Fibroblast of lung (primary cell): ENCODE measurements at regions not wholly inside any gene's neighbourhood (a gene's known extent, or its start where the extent isn't known, plus 50 kb on each side); places are given as distances from the start of the nearest gene placed in this dataset.

Experiments used
- DNase-seq, 2 donors: peaks; one replicate each; pipeline versions ENCODE4 v3.0.0 to v3.0.0-alpha.2; 2010; ENCODE audit warnings: low read depth in 2 of 2
- H2AFZ ChIP-seq: 2 replicates; pipeline ENCODE4 v1.5.1; 2012; ENCODE audit warnings: low read length, control low read depth, inconsistent platforms
- H3K27ac ChIP-seq: 2 replicates; pipeline ENCODE4 v1.5.1; 2011; ENCODE audit warnings: low read length, control low read depth; ENCODE audit not compliant: insufficient read depth
- H3K27me3 ChIP-seq: 2 replicates; pipeline ENCODE4 v1.5.1; 2011; ENCODE audit warnings: mild to moderate bottlenecking, low read length; ENCODE audit not compliant: control insufficient read depth, insufficient read depth
- H3K36me3 ChIP-seq: 2 replicates; pipeline ENCODE4 v1.5.1; 2011; ENCODE audit warnings: low read length; ENCODE audit not compliant: control insufficient read depth, insufficient read depth
- H3K4me1 ChIP-seq: 2 replicates; pipeline ENCODE4 v1.5.1; 2011; ENCODE audit warnings: low read length; ENCODE audit not compliant: control insufficient read depth, insufficient read depth; ENCODE audit errors: extremely low read depth
- H3K4me2 ChIP-seq: 2 replicates; pipeline ENCODE4 v1.5.1; 2011; ENCODE audit warnings: low read length, control low read depth; ENCODE audit not compliant: insufficient read depth; ENCODE audit errors: extremely low read depth
- H3K4me3 ChIP-seq, 4 experiments: fragments of 200-600 bp in 1 of 4; sonication (generic) in 1 of 4; replicated peaks in 1 of 4; 2 replicates each; pipeline ENCODE4 v1.5.1; 2011 to 2016; ENCODE audit warnings: low read length in 4 of 4, low read depth in 3 of 4, mild to moderate bottlenecking in 3 of 4, control low read depth in 2 of 4, inconsistent platforms in 1 of 4, mixed read lengths in 1 of 4; ENCODE audit not compliant: insufficient read depth in 1 of 4; ENCODE audit errors: control extremely low read depth in 1 of 4
- H3K79me2 ChIP-seq: 2 replicates; pipeline ENCODE4 v1.5.1; 2012; ENCODE audit warnings: mild to moderate bottlenecking, low read length, inconsistent platforms; ENCODE audit not compliant: control insufficient read depth, insufficient read depth
- H3K9ac ChIP-seq: 2 replicates; pipeline ENCODE4 v1.5.1; 2011; ENCODE audit warnings: mild to moderate bottlenecking, low read length, control low read depth; ENCODE audit not compliant: insufficient read depth
- H3K9me3 ChIP-seq: 2 replicates; pipeline ENCODE4 v1.5.1; 2012; ENCODE audit warnings: low read depth, low read length; ENCODE audit not compliant: control insufficient read depth, insufficient read depth
- H4K20me1 ChIP-seq: 2 replicates; pipeline ENCODE4 v1.5.1; 2011; ENCODE audit warnings: low read length; ENCODE audit not compliant: control insufficient read depth, insufficient read depth; ENCODE audit errors: extremely low read depth
- CTCF ChIP-seq, 2 donors: IDR thresholded peaks in 1 of 2; conservative IDR thresholded peaks in 1 of 2; 1 replicate in 1 of 2; 2 replicates in 1 of 2; pipeline ENCODE4 v1.5.1; 2011 to 2012; ENCODE audit warnings: low read length in 2 of 2, control low read depth in 1 of 2, inconsistent platforms in 1 of 2, low read depth in 1 of 2, mild to moderate bottlenecking in 1 of 2
- EZH2 ChIP-seq: IDR thresholded peaks from 2 replicates; pipeline ENCODE4 v1.5.1; 2012; ENCODE audit warnings: low read length, control low read depth, mild to moderate bottlenecking; ENCODE audit errors: missing control alignments

- Histone ChIP-seq H3K36me3 (no peaks in the 10 kb centered on the region), H3K4me3 (no peak overlapping the region), H3K27ac (no peak overlapping the region), H3K4me1 (no peaks in the 10 kb centered on the region), H4K20me1 (no peaks in the 10 kb centered on the region), H3K9ac (no peak overlapping the region), H3K9me3 (no peaks in the 10 kb centered on the region), H2AFZ (no peak overlapping the region), H3K79me2 (no peaks in the 10 kb centered on the region), H3K4me2 (no peak overlapping the region), H3K27me3 (no peaks in the 10 kb centered on the region)
- TF ChIP-seq EZH2 = no peak
- no peak for TF ChIP-seq CTCF (conservative IDR thresholded peaks at IDR 0.05 in 1 of 2, IDR thresholded peaks at IDR 0.05 in 1 of 2; ENCODE audit: low read depth in 1 of 2, low read length in 2 of 2)
- no peak for DNase-seq
Observed at GRCh38 chr9:89739511-89739910, 134.7 kb downstream of the GADD45G start.

- Histone ChIP-seq H3K36me3 (no peaks in the 10 kb centered on the region), H3K27me3 (no peaks in the 10 kb centered on the region), H2AFZ (no peak overlapping the region), H3K4me3 (no peak overlapping the region), H3K9ac (no peak overlapping the region), H3K9me3 (no peaks in the 10 kb centered on the region), H3K4me1 (no peaks in the 10 kb centered on the region), H3K4me2 (no peak overlapping the region), H3K79me2 (no peaks in the 10 kb centered on the region), H4K20me1 (no peaks in the 10 kb centered on the region), H3K27ac (no peak overlapping the region)
- TF ChIP-seq EZH2 (no peak), CTCF (conservative IDR thresholded peaks at IDR 0.05 in 1 of 2, IDR thresholded peaks at IDR 0.05 in 1 of 2; ENCODE audit: low read depth in 1 of 2, low read length in 2 of 2) (no peak)
- no peak for DNase-seq
Observed at GRCh38 chr9:89739916-89740315, 135.1 kb downstream of the GADD45G start.

GRCh38 chr9:89740722-89741121 lies 135.9 kb downstream of the GADD45G start:
- H3K27ac ChIP-seq = no peak overlapping the region
- TF ChIP-seq CTCF (conservative IDR thresholded peaks at IDR 0.05 in 1 of 2, IDR thresholded peaks at IDR 0.05 in 1 of 2; ENCODE audit: low read depth in 1 of 2, low read length in 2 of 2) = no peak
- TF ChIP-seq EZH2 = no peak
- no peaks in the 10 kb centered on the region for H3K36me3 ChIP-seq
- no peak overlapping the region for H3K4me2 ChIP-seq
- H2AFZ ChIP-seq = no peak overlapping the region
- DNase-seq = no peak
- H3K9ac ChIP-seq = no peak overlapping the region
- no peaks in the 10 kb centered on the region for H3K79me2 ChIP-seq
- H3K4me1 ChIP-seq = no peaks in the 10 kb centered on the region
- H3K9me3 ChIP-seq = no peaks in the 10 kb centered on the region
- no peaks in the 10 kb centered on the region for H4K20me1 ChIP-seq
- no peak overlapping the region for H3K4me3 ChIP-seq
- no peaks in the 10 kb centered on the region for H3K27me3 ChIP-seq
